ENCODE measurements at regions not wholly inside any gene's neighbourhood (a gene's known extent, or its start where the extent isn't known, plus 50 kb on each side); places are given as distances from the start of the nearest gene placed in this dataset.

- no peak for TF ChIP-seq POLR2AphosphoS5 (IDR thresholded peaks at IDR 0.05)
- TF ChIP-seq CTCF (IDR thresholded peaks at IDR 0.05): no peak
Observed at GRCh38 chr20:55500130-55500529, 505.2 kb downstream of the CBLN4 start.
